ENCODE measurements at regions not wholly inside any gene's neighbourhood (a gene's known extent, or its start where the extent isn't known, plus 50 kb on each side); places are given as distances from the start of the nearest gene placed in this dataset.

GRCh38 chr15:37221671-37222145, 121.4 kb upstream of the MEIS2 start:
- H3K27ac Mint-ChIP-seq, result no peak overlapping the region
- H3K36me3 Mint-ChIP-seq, result no peaks in the 10 kb centered on the region
- peaks cover 0 to 1% (median 0%) of the 10 kb centered on the region in 3 donors for H3K27me3 Mint-ChIP-seq (ENCODE audit: low read depth in 3 of 3)
- H3K4me1 Mint-ChIP-seq, result no peaks in the 10 kb centered on the region
- no peak overlapping the region for H3K4me3 Mint-ChIP-seq
- peaks cover 2 to 21% (median 4%) of the 10 kb centered on the region in 6 donors for H3K9me3 Mint-ChIP-seq
- DNase-seq, result no peak

DNA sequence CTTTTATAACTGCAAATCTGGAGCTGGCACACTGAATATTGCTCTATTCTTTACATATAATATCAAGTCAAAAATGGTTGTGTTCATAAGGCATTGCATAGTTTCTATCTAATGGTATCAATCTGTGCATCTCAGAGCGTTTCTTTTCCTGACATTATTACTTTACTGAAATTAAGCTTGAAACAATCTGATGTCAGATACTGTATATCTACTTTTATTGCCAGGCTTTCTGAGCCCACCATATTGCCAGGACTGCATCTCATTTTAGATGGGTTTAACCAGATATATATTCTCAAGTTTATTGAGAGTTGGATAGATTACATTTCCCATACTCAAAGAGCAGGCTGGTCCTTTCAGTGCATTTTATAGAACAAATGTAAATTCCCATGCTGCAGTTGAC, 122.7 kb upstream of the MEIS2 start:
- Mint-ChIP-seq H3K27ac (no peak overlapping the region), H3K4me3 (no peak overlapping the region), H3K27me3 (ENCODE audit: low read depth in 3 of 3) (peaks cover 0 to 1% (median 0%) of the 10 kb centered on the region in 3 donors), H3K4me1 (no peaks in the 10 kb centered on the region), H3K36me3 (no peaks in the 10 kb centered on the region), H3K9me3 (peaks cover 2 to 26% (median 6%) of the 10 kb centered on the region in 6 donors)
- no peak for DNase-seq

DNA sequence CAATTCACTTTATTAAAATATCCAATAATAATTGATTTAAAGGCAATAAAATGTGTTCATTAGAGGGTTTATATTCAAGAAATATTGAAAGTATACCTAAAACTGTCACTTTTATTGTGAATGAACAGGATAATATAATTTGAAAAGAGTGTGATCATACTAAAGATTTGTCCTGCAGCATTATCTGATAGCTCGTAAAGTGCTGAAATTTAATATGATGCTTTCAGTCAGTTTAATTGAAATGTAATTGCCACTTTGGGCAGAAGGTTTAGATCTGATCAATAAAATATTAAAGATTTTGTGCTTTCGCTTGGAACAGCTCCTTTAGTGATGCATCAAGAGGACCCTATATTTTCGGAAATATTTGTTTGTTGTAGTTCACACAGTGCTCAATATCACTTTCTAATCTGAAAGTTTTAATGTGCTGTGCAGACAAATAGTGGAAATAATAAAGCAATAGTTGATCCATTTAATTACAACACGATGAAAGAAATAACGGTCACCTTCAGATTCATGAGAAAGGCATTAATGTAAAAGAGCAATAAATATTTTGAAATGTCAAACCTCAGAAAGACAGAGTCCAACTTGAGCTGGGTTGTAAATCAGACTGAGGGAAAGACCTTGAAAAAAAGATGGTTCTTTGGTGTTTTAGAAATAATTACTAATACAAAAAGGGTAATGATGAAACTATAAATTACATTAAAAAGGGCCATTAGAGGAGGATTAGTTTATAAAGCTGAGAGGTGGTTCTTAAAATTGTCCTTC, 129.7 kb upstream of the MEIS2 start:
- Mint-ChIP-seq H3K4me3 (no peak overlapping the region), H3K4me1 (no peaks in the 10 kb centered on the region), H3K27ac (no peak overlapping the region), H3K27me3 (ENCODE audit: low read depth in 3 of 3) (no peaks in the 10 kb centered on the region), H3K36me3 (peaks cover 0 to 3% (median 0%) of the 10 kb centered on the region in 3 donors), H3K9me3 (peaks cover 5 to 21% (median 13%) of the 10 kb centered on the region in 6 donors)
- DNase-seq, result no peak

GRCh38 chr15:37245358-37245757, 145.0 kb upstream of the MEIS2 start:
- Mint-ChIP-seq H3K27me3 (ENCODE audit: low read depth in 3 of 3) (no peaks in the 10 kb centered on the region), H3K4me1 (no peaks in the 10 kb centered on the region)

DNA sequence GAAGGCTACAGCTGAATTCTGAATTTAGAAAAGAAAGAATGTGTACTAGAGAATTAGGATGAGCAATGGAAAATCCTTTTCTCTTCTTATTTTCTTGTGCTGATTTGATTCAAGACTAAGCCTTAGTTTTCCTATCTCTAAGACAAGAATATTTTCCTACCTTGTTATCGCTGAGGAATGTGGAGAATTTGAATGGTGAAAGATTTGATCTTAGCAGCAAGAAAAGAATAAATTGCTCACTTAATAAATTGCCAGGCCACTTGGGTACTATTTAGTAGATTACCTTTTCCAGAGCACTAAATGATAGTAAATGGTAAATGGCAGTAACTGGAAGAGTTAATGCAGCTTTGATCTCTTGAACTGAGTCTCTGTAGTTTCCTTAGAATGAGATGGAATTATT, 145.7 kb upstream of the MEIS2 start:
- no peak overlapping the region for H3K4me3 Mint-ChIP-seq
- DNase-seq, result no peak
- H3K36me3 Mint-ChIP-seq, result no peaks in the 10 kb centered on the region
- H3K27me3 Mint-ChIP-seq (ENCODE audit: low read depth in 3 of 3), result no peaks in the 10 kb centered on the region
- H3K4me1 Mint-ChIP-seq, result no peaks in the 10 kb centered on the region
- H3K9me3 Mint-ChIP-seq, result peaks cover 0 to 14% (median 6%) of the 10 kb centered on the region in 6 donors
- no peak overlapping the region for H3K27ac Mint-ChIP-seq

More at GRCh38 chr15:37245358-37245757, 145.0 kb upstream of the MEIS2 start:
- H3K36me3 Mint-ChIP-seq, result no peaks in the 10 kb centered on the region
- H3K27ac Mint-ChIP-seq, result no peak overlapping the region
- no peak overlapping the region for H3K4me3 Mint-ChIP-seq
- H3K9me3 Mint-ChIP-seq, result peaks cover 2 to 17% (median 8%) of the 10 kb centered on the region in 6 donors
- no peak for DNase-seq

DNA sequence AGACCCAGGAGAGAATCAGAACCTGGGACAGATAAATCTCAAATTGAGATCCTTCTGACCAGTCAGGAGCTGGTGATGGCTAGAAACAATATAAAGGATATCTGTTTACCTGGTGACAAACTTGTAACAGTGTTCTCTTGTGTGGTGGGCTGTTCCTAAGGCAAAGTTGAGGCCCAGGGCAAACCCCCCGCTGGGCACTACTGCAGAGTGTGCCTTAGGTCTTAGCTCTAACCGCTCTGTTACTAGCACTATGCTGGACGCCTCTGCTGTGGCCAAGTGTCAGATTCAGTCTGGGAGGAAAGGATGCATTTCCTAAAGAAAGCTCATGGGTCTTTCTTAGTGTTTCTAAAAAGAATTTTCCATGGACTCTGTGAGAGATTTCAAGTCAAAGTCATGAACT, 146.5 kb upstream of the MEIS2 start:
- H3K27ac Mint-ChIP-seq, result no peak overlapping the region
- peaks cover 0 to 19% (median 6%) of the 10 kb centered on the region in 6 donors for H3K9me3 Mint-ChIP-seq
- no peaks in the 10 kb centered on the region for H3K4me1 Mint-ChIP-seq
- no peaks in the 10 kb centered on the region for H3K36me3 Mint-ChIP-seq
- no peaks in the 10 kb centered on the region for H3K27me3 Mint-ChIP-seq (ENCODE audit: low read depth in 3 of 3)
- no peak overlapping the region for H3K4me3 Mint-ChIP-seq
- DNase-seq, result no peak

- Mint-ChIP-seq H3K36me3 (no peaks in the 10 kb centered on the region), H3K9me3 (peaks cover 3 to 23% (median 13%) of the 10 kb centered on the region in 6 donors), H3K27ac (no peak overlapping the region), H3K27me3 (ENCODE audit: low read depth in 3 of 3) (no peaks in the 10 kb centered on the region), H3K4me3 (no peak overlapping the region), H3K4me1 (no peaks in the 10 kb centered on the region)
- DNase-seq, result no peak
These were observed 148.9 kb upstream of the MEIS2 start for GRCh38 chr15:37249249-37249648.

DNA sequence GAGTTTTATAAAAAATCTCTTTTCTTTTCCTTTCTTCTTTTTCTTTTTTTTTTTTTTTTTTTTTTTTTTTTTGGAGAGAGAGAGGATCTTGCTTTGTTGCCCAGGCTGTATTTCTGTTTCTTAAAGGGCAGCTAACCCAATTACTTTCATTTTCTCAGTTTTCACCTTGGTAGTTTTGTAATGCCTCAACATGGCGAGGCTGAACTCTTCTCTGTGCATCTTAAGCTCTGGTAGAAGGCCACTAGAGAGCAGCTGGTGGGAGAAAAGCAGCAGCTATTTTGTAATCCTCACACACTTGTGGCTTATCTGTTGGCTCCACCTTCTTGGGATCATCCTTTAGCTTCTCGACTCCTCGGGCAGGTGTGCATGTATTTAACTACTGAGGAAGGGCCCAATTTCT, 152.2 kb upstream of the MEIS2 start:
- no peak overlapping the region for H3K27ac Mint-ChIP-seq
- H3K36me3 Mint-ChIP-seq, result no peaks in the 10 kb centered on the region
- peaks cover 0 to 1% (median 0%) of the 10 kb centered on the region in 3 donors for H3K27me3 Mint-ChIP-seq (ENCODE audit: low read depth in 3 of 3)
- no peak overlapping the region for H3K4me3 Mint-ChIP-seq
- no peak for DNase-seq
- H3K9me3 Mint-ChIP-seq, result peaks cover 4 to 32% (median 14%) of the 10 kb centered on the region in 6 donors
- no peaks in the 10 kb centered on the region for H3K4me1 Mint-ChIP-seq

DNA sequence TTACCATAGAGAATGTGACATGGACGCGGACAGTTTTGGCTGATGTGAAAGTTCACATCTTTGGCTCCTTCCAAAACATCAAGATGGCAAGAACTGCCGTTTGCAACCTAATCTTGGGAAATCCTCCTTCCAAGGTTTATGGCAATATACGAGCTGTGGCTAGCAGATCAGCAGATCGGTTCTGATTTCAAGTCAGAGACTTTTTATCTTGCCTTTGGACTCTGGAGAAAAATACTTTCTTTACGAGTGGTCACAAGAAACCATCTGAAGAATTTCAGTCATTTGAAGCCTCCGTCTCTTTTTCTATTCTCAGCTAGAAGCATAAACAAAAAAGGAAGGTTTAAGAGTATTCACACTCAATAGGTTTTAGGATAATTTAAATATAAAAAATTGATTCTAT, 153.5 kb upstream of the MEIS2 start:
- Mint-ChIP-seq H3K4me3 (no peak overlapping the region), H3K4me1 (no peaks in the 10 kb centered on the region), H3K36me3 (no peaks in the 10 kb centered on the region), H3K9me3 (peaks cover 6 to 31% (median 15%) of the 10 kb centered on the region in 6 donors), H3K27me3 (ENCODE audit: low read depth in 3 of 3) (peaks cover 0 to 1% (median 0%) of the 10 kb centered on the region in 3 donors), H3K27ac (no peak overlapping the region)
- no peak for DNase-seq

DNA sequence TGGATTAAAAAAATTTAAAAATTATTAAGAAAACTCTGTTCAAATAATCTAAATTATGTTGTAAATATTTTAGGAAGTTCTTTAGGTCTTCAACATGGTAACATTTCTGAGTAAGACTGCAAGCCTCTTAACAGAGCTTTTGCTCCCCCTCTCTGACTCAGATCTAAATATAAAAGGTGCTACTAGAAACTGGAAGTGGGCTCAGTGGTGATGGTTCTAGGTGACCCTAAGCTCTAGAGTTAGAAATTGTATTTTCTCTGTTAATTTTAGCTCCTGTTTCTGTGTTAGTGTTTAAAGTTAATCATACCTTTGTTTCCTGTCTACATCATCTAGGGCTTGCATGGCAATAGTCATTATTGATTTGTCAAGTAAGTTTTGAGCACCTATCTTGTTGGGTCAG, 159.9 kb upstream of the MEIS2 start:
- DNase-seq, result no peak
- Mint-ChIP-seq H3K36me3 (no peaks in the 10 kb centered on the region), H3K4me3 (no peak overlapping the region), H3K4me1 (no peaks in the 10 kb centered on the region), H3K27ac (no peak overlapping the region), H3K27me3 (ENCODE audit: low read depth in 3 of 3) (peaks cover 0 to 1% (median 0%) of the 10 kb centered on the region in 3 donors), H3K9me3 (peaks cover 11 to 32% (median 16%) of the 10 kb centered on the region in 6 donors)

- Mint-ChIP-seq H3K9me3 (peaks cover 11 to 32% (median 15%) of the 10 kb centered on the region in 6 donors), H3K4me1 (no peaks in the 10 kb centered on the region), H3K36me3 (no peaks in the 10 kb centered on the region), H3K27ac (no peak overlapping the region), H3K4me3 (no peak overlapping the region), H3K27me3 (ENCODE audit: low read depth in 3 of 3) (peaks cover 0 to 1% (median 0%) of the 10 kb centered on the region in 3 donors)
- DNase-seq, result no peak
These were observed 161.3 kb upstream of the MEIS2 start for GRCh38 chr15:37261685-37262084.

DNA sequence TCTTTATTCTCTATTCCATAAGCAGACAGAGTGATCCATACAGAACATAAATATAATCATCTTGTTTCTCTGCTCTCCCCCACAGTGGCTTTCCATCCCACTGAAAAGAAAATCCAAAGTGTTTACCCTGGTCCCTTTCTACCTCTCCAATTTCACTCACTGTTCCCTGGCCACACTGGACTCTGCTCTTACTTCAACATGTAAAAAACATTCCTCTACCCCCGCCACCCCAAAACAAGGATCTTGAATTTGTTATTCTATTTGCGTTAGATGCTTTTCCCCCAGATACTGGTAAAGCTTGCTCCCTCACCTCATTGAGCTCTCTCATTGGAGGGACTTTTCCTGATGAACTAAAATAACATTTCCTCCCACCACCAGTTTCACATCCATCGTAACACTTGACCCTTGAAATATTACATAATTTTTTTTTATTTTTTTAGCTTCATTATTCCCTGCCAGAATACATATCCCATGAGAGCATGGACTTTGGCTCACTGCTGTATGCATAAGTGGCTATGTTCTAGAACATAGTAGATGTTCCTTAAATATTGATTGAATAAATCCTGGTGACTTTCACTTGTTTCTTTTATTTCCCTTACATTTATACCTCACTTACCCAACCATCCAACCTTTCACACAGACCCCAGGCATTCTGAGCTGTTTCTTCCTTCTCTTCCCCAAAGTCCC, 162.7 kb upstream of the MEIS2 start:
- H3K4me3 Mint-ChIP-seq, result no peak overlapping the region
- no peaks in the 10 kb centered on the region for H3K36me3 Mint-ChIP-seq
- H3K27ac Mint-ChIP-seq, result no peak overlapping the region
- no peak for DNase-seq
- H3K4me1 Mint-ChIP-seq, result no peaks in the 10 kb centered on the region
- no peaks in the 10 kb centered on the region for H3K27me3 Mint-ChIP-seq (ENCODE audit: low read depth in 3 of 3)
- H3K9me3 Mint-ChIP-seq, result peaks cover 9 to 25% (median 12%) of the 10 kb centered on the region in 6 donors

GRCh38 chr15:37289109-37289765, 188.9 kb upstream of the MEIS2 start:
- Mint-ChIP-seq H3K4me1 (no peaks in the 10 kb centered on the region), H3K27ac (no peak overlapping the region), H3K9me3 (peaks cover 3 to 38% (median 19%) of the 10 kb centered on the region in 6 donors), H3K4me3 (no peak overlapping the region), H3K36me3 (no peaks in the 10 kb centered on the region), H3K27me3 (ENCODE audit: low read depth in 3 of 3) (no peaks in the 10 kb centered on the region)
- no peak for DNase-seq

GRCh38 chr15:37291920-37292319, 191.6 kb upstream of the MEIS2 start:
- H3K4me3 Mint-ChIP-seq, result no peak overlapping the region
- H3K27me3 Mint-ChIP-seq (ENCODE audit: low read depth in 3 of 3), result no peaks in the 10 kb centered on the region
- H3K27ac Mint-ChIP-seq, result no peak overlapping the region
- H3K9me3 Mint-ChIP-seq, result peaks cover 3 to 39% (median 20%) of the 10 kb centered on the region in 6 donors
- H3K36me3 Mint-ChIP-seq, result no peaks in the 10 kb centered on the region
- DNase-seq, result no peak
- H3K4me1 Mint-ChIP-seq, result no peaks in the 10 kb centered on the region

Measured in immature natural killer cell (primary cell).